ENCODE measurements at regions not wholly inside any gene's neighbourhood (a gene's known extent, or its start where the extent isn't known, plus 50 kb on each side); places are given as distances from the start of the nearest gene placed in this dataset.

- no peak for TF ChIP-seq EZH2 (IDR thresholded peaks at IDR 0.05; ENCODE audit: borderline replicate concordance, low read length)
- TF ChIP-seq, protein P1, sequence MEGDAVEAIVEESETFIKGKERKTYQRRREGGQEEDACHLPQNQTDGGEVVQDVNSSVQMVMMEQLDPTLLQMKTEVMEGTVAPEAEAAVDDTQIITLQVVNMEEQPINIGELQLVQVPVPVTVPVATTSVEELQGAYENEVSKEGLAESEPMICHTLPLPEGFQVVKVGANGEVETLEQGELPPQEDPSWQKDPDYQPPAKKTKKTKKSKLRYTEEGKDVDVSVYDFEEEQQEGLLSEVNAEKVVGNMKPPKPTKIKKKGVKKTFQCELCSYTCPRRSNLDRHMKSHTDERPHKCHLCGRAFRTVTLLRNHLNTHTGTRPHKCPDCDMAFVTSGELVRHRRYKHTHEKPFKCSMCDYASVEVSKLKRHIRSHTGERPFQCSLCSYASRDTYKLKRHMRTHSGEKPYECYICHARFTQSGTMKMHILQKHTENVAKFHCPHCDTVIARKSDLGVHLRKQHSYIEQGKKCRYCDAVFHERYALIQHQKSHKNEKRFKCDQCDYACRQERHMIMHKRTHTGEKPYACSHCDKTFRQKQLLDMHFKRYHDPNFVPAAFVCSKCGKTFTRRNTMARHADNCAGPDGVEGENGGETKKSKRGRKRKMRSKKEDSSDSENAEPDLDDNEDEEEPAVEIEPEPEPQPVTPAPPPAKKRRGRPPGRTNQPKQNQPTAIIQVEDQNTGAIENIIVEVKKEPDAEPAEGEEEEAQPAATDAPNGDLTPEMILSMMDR (IDR thresholded peaks at IDR 0.05; ENCODE audit: low read length): no peak
Observed at GRCh38 chr3:95567346-95567745, 1247.0 kb upstream of the EPHA6 start.
